IMR-90 (cell line): ENCODE measurements at regions not wholly inside any gene's neighbourhood (a gene's known extent, or its start where the extent isn't known, plus 50 kb on each side); places are given as distances from the start of the nearest gene placed in this dataset.

Experiments
- ATAC-seq: fragments of 200-7000 bp; cut with Tn5 transposase; 2 replicates; pipeline ENCODE4 v1.9.1; 2020; ENCODE audit warnings: low read depth, mild to moderate bottlenecking, moderate library complexity
- BruUV-seq: library from RNA; stranded (reverse); fragments of 400-500 nt; replicated peaks from 2 replicates; lab custom pipeline; 2021; lab: Mats Ljungman, UMichigan
- CTCF ChIA-PET: fragments of 300-600 bp; formaldehyde crosslinking; extraction: SDS; loops from one replicate; lab custom pipeline; 2021; ENCODE audit warnings: antibody characterized with exemption; lab: Yijun Ruan, JAX
- POLR2A ChIA-PET: fragments of 300-600 bp; sonication (Branson Sonifier 250); formaldehyde crosslinking; loops from one replicate; lab custom pipeline; 2022; ENCODE audit warnings: antibody characterized with exemption; ENCODE audit not compliant: unreplicated experiment; lab: Charles Lee
- DNase-seq: peaks from one replicate; pipeline ENCODE4 v3.0.0; 2013
- H2AFZ ChIP-seq: replicated peaks from 2 replicates; pipeline ENCODE3; 2013; ENCODE audit warnings: low read length, mild to moderate bottlenecking; ENCODE audit not compliant: poor library complexity
- H2AK5ac ChIP-seq: 2 replicates; pipeline ENCODE4 v1.6.1; 2013; ENCODE audit warnings: low read depth, low read length, inconsistent platforms
- H2AK9ac ChIP-seq: replicated peaks from 2 replicates; pipeline ENCODE3; 2013; ENCODE audit warnings: mild to moderate bottlenecking, low read depth, low read length, moderate library complexity; ENCODE audit not compliant: poor library complexity
- H2BK120ac ChIP-seq: 2 replicates; pipeline ENCODE4 v1.6.1; 2013; ENCODE audit warnings: low read depth, low read length, inconsistent platforms
- H2BK15ac ChIP-seq: 3 replicates; pipeline ENCODE4 v1.6.1; 2013; ENCODE audit warnings: low read depth, low read length, inconsistent platforms
- H2BK20ac ChIP-seq: 2 replicates; pipeline ENCODE4 v1.6.1; 2013; ENCODE audit warnings: low read depth, mild to moderate bottlenecking, inconsistent platforms, low read length, moderate library complexity
- H2BK5ac ChIP-seq: 2 replicates; pipeline ENCODE4 v1.6.1; 2013; ENCODE audit warnings: mild to moderate bottlenecking, low read depth, low read length, inconsistent platforms; ENCODE audit not compliant: poor library complexity, severe bottlenecking
- H3K14ac ChIP-seq: replicated peaks from 2 replicates; pipeline ENCODE4 v1.6.1; 2013; ENCODE audit warnings: low read depth, low read length, inconsistent platforms
- H3K18ac ChIP-seq: 2 replicates; pipeline ENCODE4 v1.6.1; 2013; ENCODE audit warnings: low read depth, low read length, control low read depth
- H3K23ac ChIP-seq: 2 replicates; pipeline ENCODE4 v1.6.1; 2013; ENCODE audit warnings: low read depth, low read length, inconsistent platforms
- H3K27ac ChIP-seq: 2 replicates; pipeline ENCODE4 v1.5.1; 2013; ENCODE audit warnings: mild to moderate bottlenecking, control low read depth, low read length; ENCODE audit not compliant: insufficient read depth
- H3K27me3 ChIP-seq: 2 replicates; pipeline ENCODE4 v1.6.1; 2013; ENCODE audit warnings: low read length; ENCODE audit not compliant: control insufficient read depth, insufficient read depth
- H3K36me3 ChIP-seq: 2 replicates; pipeline ENCODE4 v1.6.1; 2013; ENCODE audit warnings: low read length, mixed read lengths; ENCODE audit not compliant: control insufficient read depth, insufficient read depth
- H3K4ac ChIP-seq: 2 replicates; pipeline ENCODE4 v1.6.1; 2013; ENCODE audit warnings: low read depth, low read length, inconsistent platforms
- H3K4me1 ChIP-seq: 2 replicates; pipeline ENCODE4 v1.6.1; 2013; ENCODE audit warnings: low read length, mixed read lengths; ENCODE audit not compliant: control insufficient read depth, insufficient read depth
- H3K4me2 ChIP-seq: 2 replicates; pipeline ENCODE4 v1.6.1; 2013; ENCODE audit warnings: low read depth, mild to moderate bottlenecking, control low read depth, low read length, moderate library complexity
- H3K4me3 ChIP-seq: 2 replicates; pipeline ENCODE4 v1.5.1; 2013; ENCODE audit warnings: low read depth, mild to moderate bottlenecking, control low read depth, low read length, moderate library complexity; ENCODE audit not compliant: insufficient read depth
- H3K56ac ChIP-seq: 2 replicates; pipeline ENCODE4 v1.6.1; 2013; ENCODE audit warnings: low read length, inconsistent platforms; ENCODE audit not compliant: insufficient read depth; ENCODE audit errors: extremely low read depth
- H3K79me1 ChIP-seq, 2 experiments: 2 replicates each; pipeline ENCODE4 v1.6.1; 2013; ENCODE audit warnings: low read length in 2 of 2, inconsistent platforms in 1 of 2, low read depth in 1 of 2
- H3K9ac ChIP-seq: 2 replicates; pipeline ENCODE4 v1.6.1; 2013; ENCODE audit warnings: low read depth, low read length, control low read depth
- H3K9me1 ChIP-seq: 2 replicates; pipeline ENCODE4 v1.6.1; 2013; ENCODE audit warnings: low read length, inconsistent platforms; ENCODE audit not compliant: insufficient read depth
- H3K9me3 ChIP-seq: 2 replicates; pipeline ENCODE4 v1.6.1; 2013; ENCODE audit warnings: low read length; ENCODE audit not compliant: control insufficient read depth, insufficient read depth
- H4K20me1 ChIP-seq: 2 replicates; pipeline ENCODE4 v1.6.1; 2013; ENCODE audit warnings: low read length, inconsistent platforms; ENCODE audit not compliant: insufficient read depth
- H4K5ac ChIP-seq: 2 replicates; pipeline ENCODE4 v1.6.1; 2013; ENCODE audit warnings: mild to moderate bottlenecking, low read depth, low read length, control low read depth
- H4K8ac ChIP-seq, 2 experiments: 2 replicates each; pipeline ENCODE4 v1.6.1; 2013; ENCODE audit warnings: low read depth in 2 of 2, low read length in 2 of 2, control low read depth in 1 of 2, inconsistent platforms in 1 of 2
- H4K91ac ChIP-seq: 2 replicates; pipeline ENCODE4 v1.6.1; 2013; ENCODE audit warnings: low read depth, low read length, inconsistent platforms; ENCODE audit not compliant: insufficient read depth
- CEBPB ChIP-seq: IDR thresholded peaks from 2 replicates; pipeline ENCODE4 v1.6.1; 2012; ENCODE audit warnings: low read depth, low read length, improper control_type of control experiment
- CHD1 ChIP-seq: IDR thresholded peaks from 2 replicates; pipeline ENCODE4 v1.6.1; 2012; ENCODE audit warnings: low read depth, low read length, improper control_type of control experiment
- CTCF ChIP-seq: conservative IDR thresholded peaks from 2 replicates; pipeline ENCODE4 v1.5.1; 2012; ENCODE audit warnings: mild to moderate bottlenecking, low read depth, low read length, improper control_type of control experiment
- ELK1 ChIP-seq: fragments of 150-350 bp; IDR thresholded peaks from 2 replicates; pipeline ENCODE4 v1.6.1; 2016; ENCODE audit warnings: low read depth, mild to moderate bottlenecking, low read length, moderate library complexity, borderline replicate concordance
- FOS ChIP-seq: fragments of 150-350 bp; IDR thresholded peaks from 2 replicates; pipeline ENCODE4 v1.6.1; 2016; ENCODE audit warnings: low read depth, low read length
- MAFK ChIP-seq: IDR thresholded peaks from 2 replicates; pipeline ENCODE4 v1.6.1; 2012; ENCODE audit warnings: low read depth, low read length, improper control_type of control experiment
- MAZ ChIP-seq: IDR thresholded peaks from 2 replicates; pipeline ENCODE4 v1.6.1; 2012; ENCODE audit warnings: low read depth, mild to moderate bottlenecking, low read length, improper control_type of control experiment, moderate library complexity, borderline replicate concordance
- MXI1 ChIP-seq: IDR thresholded peaks from 2 replicates; pipeline ENCODE4 v1.6.1; 2012; ENCODE audit warnings: low read depth, mild to moderate bottlenecking, low read length, moderate library complexity, borderline replicate concordance
- NFE2L2 ChIP-seq: fragments of 150-350 bp; IDR thresholded peaks from 2 replicates; pipeline ENCODE4 v1.6.1; 2016; ENCODE audit warnings: low read depth, mild to moderate bottlenecking, low read length
- POLR2A ChIP-seq: IDR thresholded peaks from 2 replicates; pipeline ENCODE4 v1.6.1; 2012; ENCODE audit warnings: mild to moderate bottlenecking, low read depth, low read length
- RFX5 ChIP-seq: IDR thresholded peaks from 2 replicates; pipeline ENCODE4 v1.8.0; 2012; ENCODE audit warnings: low read depth, mild to moderate bottlenecking, low read length, moderate library complexity
- SMC3 ChIP-seq: fragments of 150-350 bp; IDR thresholded peaks from 2 replicates; pipeline ENCODE4 v1.6.1; 2016; ENCODE audit warnings: low read depth, mild to moderate bottlenecking, antibody characterized with exemption, low read length, moderate library complexity
- USF2 ChIP-seq: fragments of 150-350 bp; IDR thresholded peaks from 2 replicates; pipeline ENCODE4 v1.6.1; 2017; ENCODE audit warnings: mild to moderate bottlenecking, antibody characterized with exemption, low read length, low read depth
- WGBS, 2 experiments: methylation state at CpG; one replicate each; pipeline versions ENCODE4 v1.1.5 to v1.1.7; 2013; ENCODE audit warnings: missing lambda C conversion rate in 2 of 2; ENCODE audit not compliant: insufficient read length in 1 of 2; ENCODE audit errors: extremely low coverage in 2 of 2; 5-methylcytosine and 5-hydroxymethylcytosine counted together
- dilution Hi-C: fragments of 300-500 bp; cut with HindIII; formaldehyde crosslinking; loops from one replicate; pipeline ENCODE4 v1.14.3; 2018; ENCODE audit warnings: low sequenced_read_pairs; ENCODE audit not compliant: unreplicated experiment
- in situ Hi-C: fragments of 300-500 bp; cut with MboI; formaldehyde crosslinking; loops from 3 replicates; pipeline ENCODE4 v1.14.3; 2019; ENCODE audit warnings: low sequenced_read_pairs, inconsistent platforms, mixed read lengths
- intact Hi-C: fragments of 100-400 bp; cut with micrococcal nuclease; formaldehyde crosslinking; loops from 2 replicates; pipeline ENCODE4 v1.10.0; 2022

- ChIA-PET POLR2A (no interaction called here), CTCF (no interaction called here)
Measured at GRCh38 chrX:78534221-78534620, 124.9 kb downstream of the RTL3 start.

More at GRCh38 chrX:78534221-78534620, 124.9 kb downstream of the RTL3 start:
- no peaks in the 10 kb centered on the region for H3K79me1 ChIP-seq
- H3K27me3 ChIP-seq = no peaks in the 10 kb centered on the region
- H2BK20ac ChIP-seq = no peak overlapping the region
- 80% methylated on average over 1 of the region's 2 CpGs; no CpG with 5 or more reads in 1 of the 2 experiments for WGBS, 2 experiments
- H4K91ac ChIP-seq = no peak overlapping the region
- no peaks in the 10 kb centered on the region for H3K9me3 ChIP-seq
- H3K4me2 ChIP-seq = no peak overlapping the region
- H4K20me1 ChIP-seq = no peaks in the 10 kb centered on the region
- H3K27ac ChIP-seq = no peak overlapping the region
- no peak overlapping the region for H2BK5ac ChIP-seq
- ATAC-seq = no peak
- H3K36me3 ChIP-seq = no peaks in the 10 kb centered on the region
- no peak overlapping the region for H3K18ac ChIP-seq
- H2AK9ac ChIP-seq = no peak overlapping the region
- H3K4me3 ChIP-seq = no peak overlapping the region
- no peaks in the 10 kb centered on the region for H3K9me1 ChIP-seq
- no peak overlapping the region for H2BK15ac ChIP-seq
- in situ Hi-C loops = no loop called here
- no TSS peak for BruUV-seq
- TF ChIP-seq MAFK (no peak), ELK1 (no peak), MAZ (no peak), SMC3 (no peak), FOS (no peak), NFE2L2 (no peak), CTCF (no peak), POLR2A (no peak), USF2 (no peak), MXI1 (no peak), RFX5 (no peak), CEBPB (no peak), CHD1 (no peak)
- no peak overlapping the region for H4K8ac ChIP-seq
- H3K56ac ChIP-seq = no peak overlapping the region
- H2AK5ac ChIP-seq = no peak overlapping the region
- no peak overlapping the region for H4K5ac ChIP-seq
- no peak overlapping the region for H2BK120ac ChIP-seq
- intact Hi-C loops = no loop called here
- no peaks in the 10 kb centered on the region for H3K4me1 ChIP-seq
- H3K4ac ChIP-seq = no peak overlapping the region
- no peak overlapping the region for H3K14ac ChIP-seq
- no peak for DNase-seq
- no peak overlapping the region for H3K9ac ChIP-seq
- no peak overlapping the region for H2AFZ ChIP-seq
- H3K23ac ChIP-seq = no peak overlapping the region
- dilution Hi-C loops = no loop called here
